GM21390 (cell line): ENCODE measurements at regions not wholly inside any gene's neighbourhood (a gene's known extent, or its start where the extent isn't known, plus 50 kb on each side); places are given as distances from the start of the nearest gene placed in this dataset.
"Not testable (repeated sequence)": the region's sequence is repeated elsewhere in the genome, so short reads cannot be mapped to it uniquely, and the experiment has no call there.

Experiments
- ATAC-seq: cut with Tn5 transposase; IDR thresholded peaks from one replicate; pipeline ENCODE4 v1.9.1; 2021; ENCODE audit not compliant: unreplicated experiment

- ATAC-seq = no peak
These were observed 188.8 kb upstream of the ST8SIA4 start for GRCh38 chr5:101091902-101092301.

- no peak for ATAC-seq
These were observed 181.3 kb upstream of the ST8SIA4 start for GRCh38 chr5:101084353-101084752.

GRCh38 chr5:101080462-101081240, 177.6 kb upstream of the ST8SIA4 start:
- ATAC-seq = no peak

GRCh38 chr5:101068298-101068697, 165.2 kb upstream of the ST8SIA4 start:
- no peak for ATAC-seq

- ATAC-seq = no peak
These were observed 164.3 kb upstream of the ST8SIA4 start for GRCh38 chr5:101067429-101067828.

GRCh38 chr5:101062902-101063301, 159.8 kb upstream of the ST8SIA4 start:
- no peak for ATAC-seq

- ATAC-seq = peak; percentile 72
These were observed 144.1 kb upstream of the ST8SIA4 start for GRCh38 chr5:101047181-101047580.

- ATAC-seq = no peak
These were observed 142.6 kb upstream of the ST8SIA4 start for GRCh38 chr5:101045689-101046088.

- ATAC-seq = not testable (repeated sequence)
These were observed 136.9 kb upstream of the ST8SIA4 start for GRCh38 chr5:101040002-101040401.

- ATAC-seq = no peak
These were observed 133.7 kb upstream of the ST8SIA4 start for GRCh38 chr5:101036778-101037177.

GRCh38 chr5:101035425-101035824, 132.3 kb upstream of the ST8SIA4 start:
- no peak for ATAC-seq

- ATAC-seq = peak; percentile 57
These were observed 121.2 kb upstream of the ST8SIA4 start for GRCh38 chr5:101024299-101024698.

GRCh38 chr5:101018299-101018698, 115.2 kb upstream of the ST8SIA4 start:
- ATAC-seq = no peak

- ATAC-seq = no peak
These were observed 109.8 kb upstream of the ST8SIA4 start for GRCh38 chr5:101012880-101013279.

- ATAC-seq = peak; percentile 92
These were observed 106.9 kb upstream of the ST8SIA4 start for GRCh38 chr5:101009758-101010519.

- ATAC-seq = no peak
These were observed 89.3 kb upstream of the ST8SIA4 start for GRCh38 chr5:100992354-100992753.

GRCh38 chr5:100983601-100984000, 80.5 kb upstream of the ST8SIA4 start:
- not testable (repeated sequence) for ATAC-seq

- ATAC-seq = no peak
These were observed 71.0 kb upstream of the ST8SIA4 start for GRCh38 chr5:100974082-100974481.

- no peak for ATAC-seq
These were observed 67.7 kb upstream of the ST8SIA4 start for GRCh38 chr5:100970646-100971255.

GRCh38 chr5:100965291-100965690, 62.2 kb upstream of the ST8SIA4 start:
- no peak for ATAC-seq
